8988T (cell line): ENCODE measurements at regions not wholly inside any gene's neighbourhood (a gene's known extent, or its start where the extent isn't known, plus 50 kb on each side); places are given as distances from the start of the nearest gene placed in this dataset.
"Not testable (repeated sequence)": the region's sequence is repeated elsewhere in the genome, so short reads cannot be mapped to it uniquely, and the experiment has no call there.

Source experiments
- DNase-seq: peaks from one replicate; pipeline ENCODE4 v3.0.0; 2011

GRCh38 chr18:1760901-1761300 is 810.4 kb downstream of the METTL4 start:
- DNase-seq: no peak

- DNase-seq: no peak
These were observed 797.0 kb downstream of the METTL4 start for GRCh38 chr18:1774261-1774660.

GRCh38 chr18:1777843-1778242 is 793.5 kb downstream of the METTL4 start:
- DNase-seq: no peak

- DNase-seq: no peak
These were observed 792.7 kb downstream of the METTL4 start for GRCh38 chr18:1778496-1779178.

- no peak for DNase-seq
These were observed 791.7 kb downstream of the METTL4 start for GRCh38 chr18:1779587-1779986.

- no peak for DNase-seq
These were observed 787.2 kb downstream of the METTL4 start for GRCh38 chr18:1784113-1784512.

GRCh38 chr18:1785980-1786379 is 785.3 kb downstream of the METTL4 start:
- DNase-seq: not testable (repeated sequence)

- DNase-seq: no peak
These were observed 774.7 kb downstream of the METTL4 start for GRCh38 chr18:1796636-1797035.

GRCh38 chr18:1797235-1797634 is 774.1 kb downstream of the METTL4 start:
- no peak for DNase-seq

GRCh38 chr18:1805521-1805920 is 765.8 kb downstream of the METTL4 start:
- no peak for DNase-seq

- no peak for DNase-seq
These were observed 764.3 kb downstream of the METTL4 start for GRCh38 chr18:1806884-1807615.

GRCh38 chr18:1811282-1811681 is 760.0 kb downstream of the METTL4 start:
- DNase-seq: no peak

- DNase-seq: no peak
These were observed 746.0 kb downstream of the METTL4 start for GRCh38 chr18:1825296-1825695.

GRCh38 chr18:1840878-1841277 is 730.4 kb downstream of the METTL4 start:
- no peak for DNase-seq

GRCh38 chr18:1846640-1847039 is 724.7 kb downstream of the METTL4 start:
- no peak for DNase-seq

- no peak for DNase-seq
These were observed 722.6 kb downstream of the METTL4 start for GRCh38 chr18:1848716-1849115.

GRCh38 chr18:1849386-1849785 is 721.9 kb downstream of the METTL4 start:
- DNase-seq: no peak

GRCh38 chr18:1857281-1857680 is 714.0 kb downstream of the METTL4 start:
- DNase-seq: not testable (repeated sequence)

- DNase-seq: no peak
These were observed 709.8 kb downstream of the METTL4 start for GRCh38 chr18:1861473-1861872.

GRCh38 chr18:1865869-1866268 is 705.4 kb downstream of the METTL4 start:
- DNase-seq: no peak

- DNase-seq: no peak
These were observed 699.0 kb downstream of the METTL4 start for GRCh38 chr18:1872274-1872673.

- no peak for DNase-seq
These were observed 696.1 kb downstream of the METTL4 start for GRCh38 chr18:1875219-1875618.

GRCh38 chr18:1884623-1885022 is 686.7 kb downstream of the METTL4 start:
- DNase-seq: no peak

GRCh38 chr18:1891641-1892040 is 679.7 kb downstream of the METTL4 start:
- DNase-seq: no peak

GRCh38 chr18:1892191-1892590 is 679.1 kb downstream of the METTL4 start:
- no peak for DNase-seq
